ENCODE measurements at regions not wholly inside any gene's neighbourhood (a gene's known extent, or its start where the extent isn't known, plus 50 kb on each side); places are given as distances from the start of the nearest gene placed in this dataset.
"Not testable (repeated sequence)": the region's sequence is repeated elsewhere in the genome, so short reads cannot be mapped to it uniquely, and the experiment has no call there.

- no peak for DNase-seq
Measured at GRCh38 chr10:10730471-10731043, 287.1 kb upstream of the CELF2 start.

- no peak for DNase-seq
Measured at GRCh38 chr10:10731366-10731765, 286.3 kb upstream of the CELF2 start.

- DNase-seq = no peak
Measured at GRCh38 chr10:10734356-10735064, 283.2 kb upstream of the CELF2 start.

DNA sequence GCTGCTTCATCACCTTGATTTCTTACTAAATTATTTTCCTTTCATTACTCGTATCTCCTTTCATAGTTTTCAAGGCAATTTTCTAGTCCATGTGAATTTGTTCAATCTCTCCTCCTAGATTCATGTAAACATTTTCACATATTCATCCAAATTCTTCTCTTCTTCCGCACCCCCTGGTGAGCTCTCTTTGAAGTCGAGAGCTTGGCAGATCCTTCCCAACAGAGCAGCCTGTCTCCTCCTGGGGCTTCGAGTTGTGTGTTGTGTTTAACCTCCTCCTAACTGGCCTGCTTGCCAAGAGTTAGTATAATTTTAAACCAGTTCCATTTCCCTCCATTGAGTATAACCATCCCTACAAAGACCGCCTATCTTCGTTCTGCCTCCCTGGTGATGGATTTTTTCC is 272.4 kb upstream of the CELF2 start:
- DNase-seq = no peak

- DNase-seq = no peak
Measured at GRCh38 chr10:10755490-10755889, 262.2 kb upstream of the CELF2 start.

- DNase-seq = no peak
Measured at GRCh38 chr10:10758306-10758705, 259.4 kb upstream of the CELF2 start.

DNA sequence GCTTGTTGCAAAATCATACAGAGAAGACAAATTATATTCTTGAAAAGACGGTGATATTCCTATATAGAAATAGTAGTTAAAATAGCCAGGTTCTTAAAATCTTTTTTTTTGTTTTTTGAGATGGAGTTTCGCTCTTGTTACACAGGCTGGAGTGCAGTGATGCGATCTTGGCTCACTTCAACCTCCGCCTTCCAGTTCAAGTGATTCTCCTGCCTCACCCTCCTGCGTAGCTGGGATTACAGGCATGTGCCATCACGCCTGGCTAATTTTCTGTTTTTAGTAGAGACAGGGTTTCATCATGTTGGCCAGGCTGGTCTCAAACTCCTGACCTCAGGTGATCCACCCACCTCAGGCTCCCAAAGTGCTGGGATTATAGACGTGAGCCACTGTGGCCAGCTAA is 257.9 kb upstream of the CELF2 start:
- DNase-seq = not testable (repeated sequence)

GRCh38 chr10:10765017-10765416 is 252.7 kb upstream of the CELF2 start:
- no peak for DNase-seq

- no peak for DNase-seq
Measured at GRCh38 chr10:10772411-10772810, 245.3 kb upstream of the CELF2 start.

- DNase-seq = no peak
Measured at GRCh38 chr10:10772874-10773508, 244.7 kb upstream of the CELF2 start.

- DNase-seq = no peak
Measured at GRCh38 chr10:10774416-10774815, 243.3 kb upstream of the CELF2 start.

GRCh38 chr10:10776363-10776762 is 241.3 kb upstream of the CELF2 start:
- DNase-seq = no peak

GRCh38 chr10:10777279-10777678 is 240.4 kb upstream of the CELF2 start:
- DNase-seq = no peak

- DNase-seq = no peak
Measured at GRCh38 chr10:10777723-10778122, 239.9 kb upstream of the CELF2 start.

GRCh38 chr10:10778959-10779358 is 238.7 kb upstream of the CELF2 start:
- no peak for DNase-seq

- no peak for DNase-seq
Measured at GRCh38 chr10:10779511-10779910, 238.2 kb upstream of the CELF2 start.

DNA sequence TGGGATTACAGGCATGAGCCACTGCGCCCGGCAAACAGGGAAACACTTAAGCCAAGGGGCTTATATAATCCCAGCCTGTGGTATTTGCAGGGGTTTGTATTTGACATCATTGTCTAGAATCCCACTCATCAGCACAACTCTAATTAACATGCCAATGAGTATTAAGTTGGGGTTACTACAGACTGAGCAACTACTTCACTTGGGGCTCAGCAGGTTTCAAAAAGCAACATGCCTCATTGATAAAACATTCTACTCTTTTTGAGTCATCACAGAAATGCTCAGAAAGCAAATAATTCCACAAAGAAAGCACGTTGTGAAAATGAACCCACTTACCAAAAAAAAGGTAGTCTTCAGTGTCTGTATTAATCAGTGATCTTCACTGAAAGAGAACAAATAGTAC is 236.9 kb upstream of the CELF2 start:
- DNase-seq = no peak

GRCh38 chr10:10782603-10783002 is 235.1 kb upstream of the CELF2 start:
- DNase-seq = no peak

DNA sequence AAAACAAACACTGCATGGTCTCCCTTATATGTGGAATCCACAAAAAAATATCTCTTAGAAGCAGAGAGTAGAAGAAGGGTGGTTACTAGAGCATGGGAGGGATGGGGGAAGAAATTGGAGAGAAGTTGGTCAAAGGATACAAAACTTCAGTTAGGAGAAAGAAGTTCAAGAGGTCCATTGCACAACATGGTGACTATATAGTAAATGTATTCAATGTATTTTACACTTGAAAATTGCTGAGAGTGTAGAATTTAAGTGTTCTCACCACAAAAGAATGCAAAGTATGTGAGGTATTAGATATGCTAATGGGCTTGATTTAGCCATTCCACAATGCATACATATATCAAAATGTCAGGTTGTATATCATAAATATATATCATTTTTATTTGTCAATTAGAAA is 232.0 kb upstream of the CELF2 start:
- DNase-seq = no peak

DNA sequence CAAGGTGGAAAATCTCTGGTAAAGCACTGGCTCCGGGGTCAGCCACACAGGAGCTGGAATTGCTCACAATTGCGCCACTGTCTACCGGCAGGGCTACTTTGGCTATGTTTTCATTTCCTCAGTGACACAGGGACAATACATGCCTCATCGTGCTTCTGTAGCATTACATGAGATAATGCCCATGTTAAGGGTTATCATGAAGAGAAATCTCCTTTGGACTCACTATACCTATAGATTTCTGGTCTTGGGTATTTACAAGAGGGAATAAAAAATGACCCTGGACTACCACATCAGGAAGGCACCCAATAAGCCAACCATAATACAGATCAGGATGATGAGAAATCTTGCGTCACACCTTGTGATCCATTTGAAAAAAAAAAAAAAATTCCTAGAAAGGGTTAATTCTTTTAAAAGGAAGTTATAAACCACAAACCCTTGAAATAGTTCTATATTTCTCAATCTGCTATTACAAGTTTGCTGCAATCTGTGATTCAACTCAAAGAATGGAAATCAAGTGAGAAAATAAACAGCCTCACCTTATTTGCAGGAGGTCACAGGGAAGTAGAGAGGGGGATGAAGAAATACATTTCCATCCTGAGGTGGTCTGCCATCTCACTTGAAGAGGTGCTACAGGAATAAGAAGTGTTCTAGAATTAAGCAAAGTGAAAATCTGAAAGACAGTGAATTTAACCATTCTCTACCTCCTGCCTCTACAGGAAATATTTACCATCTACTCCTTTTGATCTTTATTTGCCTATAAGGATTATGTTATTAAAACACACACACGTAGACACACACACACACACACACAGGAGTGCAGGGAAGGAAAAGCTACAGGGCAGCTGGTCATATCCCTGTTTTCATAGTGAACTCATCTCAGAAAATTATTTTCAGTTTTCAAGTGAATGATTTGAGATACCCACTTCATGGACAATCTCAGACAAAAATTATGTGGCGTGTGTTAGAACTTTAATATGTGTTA is 231.3 kb upstream of the CELF2 start:
- no peak for DNase-seq

- DNase-seq = no peak
Measured at GRCh38 chr10:10787586-10787985, 230.1 kb upstream of the CELF2 start.

GRCh38 chr10:10788761-10789160 is 228.9 kb upstream of the CELF2 start:
- DNase-seq = no peak

GRCh38 chr10:10791869-10792268 is 225.8 kb upstream of the CELF2 start:
- no peak for DNase-seq
